ENCODE measurements at regions not wholly inside any gene's neighbourhood (a gene's known extent, or its start where the extent isn't known, plus 50 kb on each side); places are given as distances from the start of the nearest gene placed in this dataset.
"Not testable (repeated sequence)": the region's sequence is repeated elsewhere in the genome, so short reads cannot be mapped to it uniquely, and the experiment has no call there.

DNA sequence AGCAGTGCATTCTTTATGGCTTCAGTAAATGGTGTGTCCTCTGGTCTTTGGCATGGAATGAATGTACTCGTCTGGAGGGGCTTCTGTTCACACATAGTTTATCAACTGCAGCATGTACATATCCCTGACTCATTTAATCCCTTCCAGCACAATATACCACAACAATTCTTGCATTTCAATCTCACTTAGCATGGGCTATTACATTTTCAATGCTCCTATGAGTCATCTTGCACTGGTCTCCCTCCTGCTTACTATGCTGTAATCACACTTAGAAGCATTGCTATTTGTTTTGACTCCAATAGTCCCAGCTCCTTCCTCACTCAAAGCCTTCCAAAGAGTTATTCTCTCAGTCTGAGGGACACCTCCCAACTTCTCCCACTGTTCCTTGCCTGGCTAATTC, 180.9 kb upstream of the NUDT10 start:
- DNase-seq, result no peak

DNA sequence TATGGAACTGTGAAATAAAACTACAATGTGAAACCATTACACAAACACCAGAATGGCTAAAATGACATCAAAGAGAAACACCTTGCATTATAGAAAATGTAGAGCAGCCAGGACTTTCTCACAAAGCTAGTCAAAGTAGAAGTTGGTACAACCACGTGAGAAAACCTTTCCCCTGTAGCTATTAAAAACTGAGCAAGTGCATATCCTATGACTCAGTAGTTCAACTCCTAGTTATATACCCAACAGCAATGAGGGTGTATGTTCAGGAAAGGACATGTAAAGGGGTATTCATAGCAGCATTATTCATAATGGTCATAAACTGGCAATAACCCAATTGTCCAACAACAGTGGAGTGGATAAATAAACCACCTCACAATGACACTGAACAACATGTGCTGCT, 177.5 kb upstream of the NUDT10 start:
- DNase-seq, result no peak

GRCh38 chrX:51155566-51155965, 177.1 kb upstream of the NUDT10 start:
- no peak for DNase-seq

GRCh38 chrX:51158231-51158630, 174.4 kb upstream of the NUDT10 start:
- DNase-seq, result no peak

- DNase-seq, result not testable (repeated sequence)
Observed at GRCh38 chrX:51159378-51159777, 173.2 kb upstream of the NUDT10 start.

DNA sequence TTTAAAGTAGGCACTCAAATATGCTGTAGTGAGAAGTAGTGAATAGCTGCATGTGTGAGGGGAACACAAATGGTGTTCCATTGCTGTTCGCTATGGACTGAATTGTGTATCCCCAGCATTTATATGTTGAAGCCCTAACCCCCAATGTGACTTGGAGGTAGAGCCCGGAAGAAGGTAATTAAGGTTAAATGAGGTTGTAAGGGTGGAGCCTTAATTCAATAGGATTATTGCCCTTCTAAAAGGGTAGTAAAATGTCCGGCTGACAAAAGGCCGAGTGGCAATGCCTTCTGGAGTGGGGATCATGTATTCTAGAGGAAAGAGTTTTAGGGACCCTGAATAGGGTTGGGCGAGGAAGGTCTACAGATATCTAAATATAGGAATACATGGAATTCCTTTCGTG, 168.9 kb upstream of the NUDT10 start:
- no peak for DNase-seq

DNA sequence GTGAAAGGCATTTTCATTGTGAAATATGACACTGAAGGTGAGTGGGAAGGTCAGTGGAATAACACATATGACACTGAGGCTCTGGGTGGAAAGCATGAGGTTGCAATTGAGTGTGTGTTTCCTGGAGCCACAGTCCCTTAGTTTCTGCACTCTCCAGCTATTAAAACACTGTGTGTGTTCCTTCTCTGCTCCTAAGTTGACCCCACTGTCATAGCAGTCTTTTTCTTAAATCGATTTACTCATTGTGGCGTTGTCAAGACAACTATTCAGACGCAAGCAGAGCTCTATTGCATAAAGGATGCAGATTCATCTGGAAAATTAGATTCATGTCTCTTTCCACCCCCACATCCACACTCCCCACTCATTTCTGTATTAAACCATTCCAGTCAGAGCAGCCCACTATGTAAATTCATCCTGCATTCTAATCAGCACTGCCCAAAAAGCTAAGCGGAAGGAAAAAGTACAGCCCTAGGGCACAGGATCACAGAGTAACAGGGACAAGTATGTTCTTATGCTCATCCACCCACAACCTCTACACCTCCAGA, 154.2 kb upstream of the NUDT10 start:
- not testable (repeated sequence) for DNase-seq

GRCh38 chrX:51179805-51180204, 152.8 kb upstream of the NUDT10 start:
- not testable (repeated sequence) for DNase-seq

- no peak for DNase-seq
Observed at GRCh38 chrX:51182545-51182944, 150.1 kb upstream of the NUDT10 start.

- DNase-seq, result no peak
Observed at GRCh38 chrX:51192104-51192503, 140.5 kb upstream of the NUDT10 start.

DNA sequence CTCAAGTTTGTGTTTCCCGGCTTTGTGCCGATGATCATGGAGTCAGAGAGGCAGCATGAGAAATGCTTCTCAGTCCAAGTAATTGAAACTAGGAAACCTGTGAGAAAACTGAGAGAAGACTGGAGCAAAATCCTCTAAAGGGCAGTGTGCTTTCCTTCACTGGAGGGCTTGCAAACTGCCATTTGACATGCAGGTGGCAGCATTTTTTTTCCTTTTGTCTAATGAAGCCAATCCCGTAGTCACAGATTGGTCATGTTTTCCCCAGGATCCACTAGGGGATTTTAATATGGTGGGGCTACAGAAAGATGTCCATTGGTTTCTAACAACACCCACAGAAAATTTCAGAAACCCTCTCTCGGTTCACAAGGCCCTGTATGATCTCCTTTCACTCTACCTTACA, 117.4 kb upstream of the NUDT10 start:
- no peak for DNase-seq

DNA sequence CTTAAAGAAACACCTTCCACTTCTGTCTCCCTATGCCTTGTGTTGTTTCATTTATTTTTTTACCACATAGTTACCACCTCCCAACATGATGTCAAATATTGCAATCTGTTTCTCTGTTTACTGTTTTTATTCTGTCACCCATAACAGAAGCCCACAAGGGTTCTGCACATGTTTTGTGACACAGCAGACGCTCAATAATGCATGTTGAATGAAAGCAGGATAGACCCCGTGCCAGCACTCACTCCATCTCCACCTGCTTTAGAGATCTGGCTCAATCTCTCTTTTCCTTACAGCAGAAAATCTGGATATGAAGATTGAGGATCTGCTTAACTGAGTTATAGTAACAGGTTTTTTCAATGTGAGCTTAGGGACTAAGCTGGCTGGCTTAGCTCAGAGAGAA, 116.8 kb upstream of the NUDT10 start:
- DNase-seq, result no peak

DNA sequence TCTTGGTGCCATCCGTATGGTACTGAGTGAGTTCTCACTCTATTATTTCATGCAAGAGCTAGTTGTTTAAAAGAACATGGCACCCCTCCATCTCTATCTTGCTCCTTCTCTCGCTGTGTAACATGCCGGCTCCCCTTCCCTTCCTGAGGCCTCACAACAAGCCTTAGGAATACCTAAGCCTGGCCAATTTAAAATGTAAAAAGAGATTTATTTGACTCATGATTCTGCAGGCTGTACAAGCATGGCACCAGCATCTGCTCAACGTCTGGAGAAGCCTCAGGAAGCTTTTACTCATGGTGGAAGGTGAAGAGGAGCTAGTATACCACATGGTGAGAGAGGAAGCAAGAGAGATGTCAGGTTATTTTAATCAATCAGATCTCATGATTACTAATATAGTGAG, 90.4 kb upstream of the NUDT10 start:
- no peak for DNase-seq

GRCh38 chrX:51257490-51257889, 75.1 kb upstream of the NUDT10 start:
- no peak for DNase-seq

- DNase-seq, result not testable (repeated sequence)
Observed at GRCh38 chrX:51262271-51262670, 70.4 kb upstream of the NUDT10 start.

DNA sequence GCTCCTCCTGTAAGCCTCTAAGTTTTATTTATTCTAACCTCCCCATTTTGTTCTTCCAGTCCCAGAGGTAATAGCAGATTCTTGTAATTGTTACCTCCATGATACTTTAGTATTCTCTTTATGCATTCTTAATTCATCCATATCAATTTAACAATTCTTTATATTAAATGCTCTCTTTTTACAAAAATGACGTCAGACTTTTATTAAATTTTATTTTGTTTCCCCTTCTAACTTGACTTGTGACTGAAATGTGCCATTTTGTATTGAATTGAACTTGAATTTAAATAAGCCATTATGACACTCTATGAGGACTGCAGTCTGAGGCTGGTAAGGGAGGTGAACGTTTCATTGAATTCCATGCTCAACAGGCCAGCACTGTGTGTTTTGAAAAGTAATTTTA, 60.0 kb upstream of the NUDT10 start:
- no peak for DNase-seq

DNA sequence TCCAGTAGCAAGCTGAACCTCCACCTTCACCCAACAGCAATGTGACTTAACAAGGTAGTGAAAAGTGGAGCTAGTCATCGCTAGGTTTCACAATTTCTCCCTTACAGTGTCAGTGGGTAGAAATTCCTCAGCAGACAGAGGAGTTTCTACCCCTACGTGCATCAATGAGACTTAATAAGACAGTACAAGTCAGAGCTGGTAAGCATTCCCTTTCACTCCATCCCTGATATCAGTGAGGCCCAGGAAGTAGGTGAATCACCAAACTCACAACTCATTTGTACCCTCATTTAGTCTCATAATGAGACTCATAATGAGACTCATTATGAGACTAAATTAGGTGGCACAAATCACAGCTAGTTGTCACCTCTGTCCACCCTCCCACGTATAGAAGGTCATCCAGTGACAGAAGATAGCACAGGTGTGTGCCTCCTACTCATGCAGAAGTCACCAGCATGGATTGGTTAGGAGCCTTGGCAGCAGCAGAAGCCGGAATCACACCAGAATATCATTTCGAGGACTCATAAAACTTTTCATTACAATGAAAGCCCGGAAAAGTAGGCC, 50.8 kb upstream of the NUDT10 start:
- DNase-seq, result no peak

Measured in activated CD4-positive, CD25-positive, alpha-beta regulatory T cell (primary cell).